Psoas muscle (tissue), 7 donors: ENCODE measurements at regions not wholly inside any gene's neighbourhood (a gene's known extent, or its start where the extent isn't known, plus 50 kb on each side); places are given as distances from the start of the nearest gene placed in this dataset.

ENCODE experiments used
- ATAC-seq, 4 donors: fragments of 200-7000 bp; cut with Tn5 transposase; one replicate each; pipeline ENCODE4 v1.9.1; 2020; ENCODE audit warnings: moderate library complexity in 3 of 4, mild to moderate bottlenecking in 2 of 4
- DNase-seq, 2 donors: peaks; one replicate each; pipeline ENCODE4 v3.0.0-alpha.2; 2020
- H3K27ac ChIP-seq: fragments of 200-600 bp; one replicate; pipeline ENCODE4 v1.8.0; 2022
- H3K27me3 ChIP-seq, 3 donors: fragments of 200-600 bp in 1 of 3; one replicate each; pipeline versions ENCODE4 v1.6.1 to v1.8.0; 2013 to 2022; ENCODE audit warnings: low read length in 2 of 3, mild to moderate bottlenecking in 2 of 3, moderate library complexity in 1 of 3; ENCODE audit not compliant: insufficient read depth in 3 of 3
- H3K36me3 ChIP-seq, 2 donors: fragments of 200-600 bp in 1 of 2; one replicate each; pipeline versions ENCODE4 v1.6.1 to v1.8.0; 2013 to 2022; ENCODE audit warnings: low read depth in 1 of 2, mild to moderate bottlenecking in 1 of 2, moderate library complexity in 1 of 2; ENCODE audit not compliant: insufficient read depth in 1 of 2
- H3K4me1 ChIP-seq: fragments of 200-600 bp; one replicate; pipeline ENCODE4 v1.8.0; 2022
- H3K4me3 ChIP-seq: fragments of 200-600 bp; one replicate; pipeline ENCODE4 v1.8.0; 2022; ENCODE audit warnings: mild to moderate bottlenecking
- H3K9me3 ChIP-seq: fragments of 200-600 bp; one replicate; pipeline ENCODE4 v1.8.0; 2022
- CTCF ChIP-seq: fragments of 200-600 bp; IDR thresholded peaks from one replicate; pipeline ENCODE4 v1.8.0; 2022; ENCODE audit warnings: antibody characterized with exemption
- WGBS, 3 donors: extraction: QIAGEN DNeasy Blood & Tissue Kit; methylation state at CpG; one replicate each; pipeline versions ENCODE4 v1.1.6 to v1.1.7; 2013; 5-methylcytosine and 5-hydroxymethylcytosine counted together
- intact Hi-C, 2 donors: fragments of 100-400 bp; cut with DNase I; formaldehyde crosslinking; loops; one replicate each; pipeline versions ENCODE4 v1.11.0 to v1.14.2; 2022
- donor health status: healthy with polysubstance abuse.
- donor health status: DM: no; HTN: no; CAD: no; lungs with moderate emphysema.
- donor health status: Bipolar disorder and iron deficiency.
- donor health status: healthy.
- donor health status: DM: yes; HTN: yes; CAD: no.
- donor health status: DM: no; HTN: no; CAD: no.
- donor health status: DM: yes; HTN: yes; CAD: no.

- Histone ChIP-seq H3K4me3 (no peak overlapping the region), H3K27me3 (peaks cover 0 to 32% (median 8%) of the 10 kb centered on the region in 3 donors), H3K9me3 (no peaks in the 10 kb centered on the region), H3K27ac (no peak overlapping the region), H3K36me3 (no peaks in the 10 kb centered on the region), H3K4me1 (no peaks in the 10 kb centered on the region)
- intact Hi-C loops: no loop called here
- no peak for TF ChIP-seq CTCF
- ATAC-seq (peak in 2 of 4 donors; percentile 13 to 35), DNase-seq (peak in 1 of 2 donors; percentile 51)
- 45 to 63% (median 46%) methylated on average over 13 of the region's 13 CpGs for WGBS, 3 donors
Observed at GRCh38 chr14:101506211-101506925, 54.9 kb upstream of the DIO3 start.

DNA sequence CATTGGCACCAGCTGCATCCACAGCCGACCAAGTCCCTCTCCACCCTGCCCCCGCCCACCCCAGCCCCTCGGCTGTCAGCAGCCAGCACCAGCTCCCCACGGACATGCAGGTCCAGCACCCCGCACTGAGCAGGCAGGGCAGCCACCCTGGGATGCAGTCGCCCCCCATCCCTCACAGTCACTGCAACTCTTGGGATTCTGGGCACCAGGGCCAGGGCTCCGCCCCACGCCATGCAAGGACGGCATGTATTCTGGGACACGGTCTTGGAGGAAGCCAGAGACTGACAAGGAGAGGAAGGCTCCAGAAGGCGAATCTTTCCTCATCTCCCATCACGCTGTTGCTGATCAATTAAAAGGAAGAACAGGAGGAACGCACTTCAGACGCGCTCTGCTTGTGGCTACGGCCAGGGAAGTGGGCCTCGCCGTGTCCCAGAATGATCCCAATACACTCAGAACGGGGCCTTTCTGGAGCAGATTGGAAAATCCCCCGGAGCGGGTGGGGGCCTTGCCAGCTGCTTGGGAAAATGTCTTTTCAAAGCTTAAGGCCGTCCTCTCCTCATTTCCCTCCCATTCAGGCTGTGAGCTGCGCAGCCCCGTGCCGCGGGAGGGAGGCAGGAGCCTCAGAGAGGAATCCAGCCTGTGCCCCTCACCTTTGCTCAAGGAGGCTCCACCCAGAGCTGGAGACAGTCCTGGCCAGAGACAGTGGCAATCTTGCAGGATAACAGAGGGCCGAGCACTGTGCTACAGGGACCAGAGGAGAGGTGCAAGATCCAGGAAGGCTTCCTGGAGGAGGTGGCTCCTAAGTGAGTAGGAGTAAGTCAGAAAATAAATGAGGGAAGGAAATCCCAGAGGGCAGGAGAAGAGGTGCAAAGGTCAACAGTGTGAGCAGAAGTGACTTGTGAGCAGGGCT, 54.1 kb upstream of the DIO3 start:
- Histone ChIP-seq H3K4me3 (no peak overlapping the region), H3K27me3 (peaks cover 0 to 26% (median 8%) of the 10 kb centered on the region in 3 donors), H3K27ac (no peak overlapping the region), H3K9me3 (no peaks in the 10 kb centered on the region), H3K36me3 (no peaks in the 10 kb centered on the region), H3K4me1 (no peaks in the 10 kb centered on the region)
- DNase-seq (peak in 1 of 2 donors; percentile 70), ATAC-seq (peak in 2 of 4 donors; percentile 34 to 54)
- intact Hi-C loops: no loop called here
- WGBS, 3 donors: 27 to 34% (median 31%) methylated on average over 27 of the region's 27 CpGs
- TF ChIP-seq CTCF: no peak

DNA sequence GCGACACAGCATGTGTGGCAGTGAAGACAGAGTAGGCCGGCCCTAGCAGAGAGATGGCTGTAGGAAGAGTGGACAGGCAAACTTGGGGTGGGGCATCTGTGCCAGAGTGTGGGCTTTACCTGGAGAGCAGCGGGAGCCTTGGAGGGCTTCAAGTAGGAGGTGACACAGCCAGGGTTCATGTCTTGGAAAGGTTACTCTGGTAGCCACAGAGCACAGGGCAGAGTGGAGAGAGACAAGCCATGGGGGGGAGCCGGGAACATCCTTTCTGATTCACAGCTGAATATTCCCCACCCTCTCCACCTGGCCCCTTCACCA, 53.5 kb upstream of the DIO3 start:
- 74 to 96% (median 86%) methylated on average over 4 of the region's 4 CpGs for WGBS, 3 donors
- intact Hi-C loops: no loop called here
- no peak overlapping the region for H3K27ac ChIP-seq
- peaks cover 0 to 26% (median 8%) of the 10 kb centered on the region in 3 donors for H3K27me3 ChIP-seq
- ATAC-seq (no peak), DNase-seq (peak in 1 of 2 donors; percentile 30)
- H3K36me3 ChIP-seq: no peaks in the 10 kb centered on the region
- no peak overlapping the region for H3K4me3 ChIP-seq
- H3K9me3 ChIP-seq: no peaks in the 10 kb centered on the region
- TF ChIP-seq CTCF: no peak
- no peaks in the 10 kb centered on the region for H3K4me1 ChIP-seq

DNA sequence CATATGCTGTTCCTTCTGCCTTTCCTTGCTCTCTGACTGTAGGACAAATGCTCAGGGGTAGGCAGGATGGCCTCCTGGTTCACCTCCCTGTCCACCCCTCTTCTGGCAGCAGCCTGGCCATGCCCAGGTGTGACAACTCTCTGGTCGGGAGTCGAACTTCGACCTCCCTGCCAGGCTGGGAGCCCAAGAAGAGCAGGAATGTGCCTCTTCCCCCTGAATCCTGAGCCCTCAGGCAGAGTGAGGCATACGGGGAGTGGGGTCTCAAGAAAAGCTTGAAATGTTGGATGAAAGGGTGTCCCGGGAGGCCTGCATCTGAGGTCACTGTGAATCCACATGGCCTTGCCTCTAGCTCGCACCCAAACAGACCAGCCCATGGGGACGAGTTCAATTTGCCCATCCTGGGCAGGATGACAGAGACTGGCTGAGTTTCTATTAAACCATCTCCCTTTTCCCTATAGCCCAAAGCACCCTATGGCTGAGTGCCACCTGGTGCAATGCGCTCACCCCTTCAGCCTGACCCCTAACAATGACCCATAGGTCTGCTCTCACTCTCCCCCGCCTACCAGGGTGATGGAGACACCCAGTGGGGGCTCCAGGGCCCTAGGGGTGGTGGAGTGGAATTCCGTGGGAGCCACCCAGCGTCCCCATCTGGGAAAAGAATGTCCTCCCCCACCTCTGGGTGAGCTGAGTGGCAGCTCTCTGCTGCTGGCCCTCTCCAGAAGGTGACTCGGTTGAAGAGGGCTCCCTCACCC, 52.9 kb upstream of the DIO3 start:
- 77 to 83% (median 80%) methylated on average over 12 of the region's 12 CpGs for WGBS, 3 donors
- DNase-seq: peak in 1 of 2 donors; percentile 40

More for the DNA sequence above, 52.9 kb upstream of the DIO3 start:
- H3K27me3 ChIP-seq: peaks cover 0 to 26% (median 6%) of the 10 kb centered on the region in 3 donors
- ATAC-seq: no peak
- H3K4me3 ChIP-seq: no peak overlapping the region
- no peak for TF ChIP-seq CTCF
- H3K27ac ChIP-seq: no peak overlapping the region
- no peaks in the 10 kb centered on the region for H3K4me1 ChIP-seq
- H3K9me3 ChIP-seq: no peaks in the 10 kb centered on the region
- H3K36me3 ChIP-seq: no peaks in the 10 kb centered on the region
- intact Hi-C loops: no loop called here
